Rectal smooth muscle tissue (tissue), 1 donor: ENCODE measurements at regions not wholly inside any gene's neighbourhood (a gene's known extent, or its start where the extent isn't known, plus 50 kb on each side); places are given as distances from the start of the nearest gene placed in this dataset.

ENCODE experiments used
- H3K27ac ChIP-seq: one replicate; pipeline ENCODE4 v1.7.0; 2013; ENCODE audit warnings: low read depth, low read length, inconsistent platforms
- H3K27me3 ChIP-seq: one replicate; pipeline ENCODE4 v1.7.0; 2013; ENCODE audit warnings: low read length; ENCODE audit not compliant: control insufficient read depth, insufficient read depth
- H3K36me3 ChIP-seq: one replicate; pipeline ENCODE4 v1.7.0; 2013; ENCODE audit warnings: low read length; ENCODE audit not compliant: control insufficient read depth, insufficient read depth
- H3K4me1 ChIP-seq: one replicate; pipeline ENCODE4 v1.7.0; 2013; ENCODE audit warnings: low read length; ENCODE audit not compliant: control insufficient read depth, insufficient read depth
- H3K4me3 ChIP-seq: one replicate; pipeline ENCODE4 v1.7.0; 2013; ENCODE audit warnings: low read length
- H3K9ac ChIP-seq: one replicate; pipeline ENCODE4 v1.7.0; 2013; ENCODE audit warnings: low read length

DNA sequence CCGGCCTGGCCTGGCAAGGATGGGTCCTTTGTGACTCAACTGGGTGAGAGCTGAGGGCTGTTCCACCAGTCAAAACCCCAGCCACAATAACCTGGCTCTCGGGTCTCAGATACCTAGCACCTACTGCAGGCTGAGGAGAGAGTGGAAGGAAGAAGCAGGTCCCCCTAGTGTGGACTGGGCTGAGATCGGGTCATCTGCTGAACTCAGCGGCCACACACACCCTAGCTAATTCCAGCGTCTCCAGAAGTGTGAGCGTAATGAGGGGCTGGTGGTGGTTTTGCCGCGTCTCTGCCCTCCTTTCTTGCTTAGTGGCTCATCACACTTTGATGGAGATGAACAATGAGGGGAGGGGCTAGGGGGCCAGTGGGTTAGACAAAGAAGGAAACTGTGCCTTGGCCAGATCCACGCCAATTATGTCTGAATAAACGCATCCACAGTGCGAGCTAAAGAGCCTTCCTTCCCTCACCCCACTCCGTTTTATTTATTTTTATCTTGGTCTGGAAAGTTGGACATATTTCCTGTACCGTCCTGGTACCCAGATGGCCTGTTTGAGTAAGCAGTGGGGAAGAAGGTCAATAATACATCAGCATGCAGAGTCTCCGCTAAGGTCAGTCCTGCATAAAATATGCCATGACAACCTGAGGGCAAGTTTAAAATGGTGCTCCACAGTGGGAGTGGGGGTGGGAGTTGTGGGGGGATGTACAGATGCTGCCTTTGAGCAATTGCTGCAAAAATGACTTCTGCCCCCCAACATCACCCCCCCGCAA lies 370.0 kb downstream of the WDR72 start:
- no peak overlapping the region for H3K4me3 ChIP-seq
- H3K4me1 ChIP-seq = no peaks in the 10 kb centered on the region
- no peaks in the 10 kb centered on the region for H3K27me3 ChIP-seq
- H3K27ac ChIP-seq = no peak overlapping the region
- no peaks in the 10 kb centered on the region for H3K36me3 ChIP-seq
- no peak overlapping the region for H3K9ac ChIP-seq

DNA sequence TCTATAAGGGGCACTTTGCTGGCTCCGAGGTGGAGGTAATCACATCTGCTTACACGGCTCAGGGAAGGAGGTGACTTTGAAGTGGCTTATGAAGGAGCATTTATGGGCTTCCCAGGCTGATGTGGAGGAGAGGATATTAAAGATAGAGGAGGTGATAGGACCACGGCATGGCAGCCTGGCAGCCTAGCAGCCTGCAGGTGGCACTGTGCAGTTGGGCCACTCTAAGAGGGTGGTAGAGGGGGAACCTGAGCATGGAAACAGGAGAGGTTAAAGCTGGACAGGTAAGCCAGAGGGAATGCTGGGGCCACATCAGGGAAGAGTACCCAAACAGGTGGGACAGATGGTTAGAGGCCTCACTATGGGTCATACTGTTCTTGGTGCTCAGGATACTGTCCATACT lies 375.0 kb downstream of the WDR72 start:
- Histone ChIP-seq H3K27ac (no peak overlapping the region), H3K36me3 (no peaks in the 10 kb centered on the region), H3K4me1 (no peaks in the 10 kb centered on the region), H3K9ac (no peak overlapping the region), H3K27me3 (no peaks in the 10 kb centered on the region), H3K4me3 (no peak overlapping the region)

DNA sequence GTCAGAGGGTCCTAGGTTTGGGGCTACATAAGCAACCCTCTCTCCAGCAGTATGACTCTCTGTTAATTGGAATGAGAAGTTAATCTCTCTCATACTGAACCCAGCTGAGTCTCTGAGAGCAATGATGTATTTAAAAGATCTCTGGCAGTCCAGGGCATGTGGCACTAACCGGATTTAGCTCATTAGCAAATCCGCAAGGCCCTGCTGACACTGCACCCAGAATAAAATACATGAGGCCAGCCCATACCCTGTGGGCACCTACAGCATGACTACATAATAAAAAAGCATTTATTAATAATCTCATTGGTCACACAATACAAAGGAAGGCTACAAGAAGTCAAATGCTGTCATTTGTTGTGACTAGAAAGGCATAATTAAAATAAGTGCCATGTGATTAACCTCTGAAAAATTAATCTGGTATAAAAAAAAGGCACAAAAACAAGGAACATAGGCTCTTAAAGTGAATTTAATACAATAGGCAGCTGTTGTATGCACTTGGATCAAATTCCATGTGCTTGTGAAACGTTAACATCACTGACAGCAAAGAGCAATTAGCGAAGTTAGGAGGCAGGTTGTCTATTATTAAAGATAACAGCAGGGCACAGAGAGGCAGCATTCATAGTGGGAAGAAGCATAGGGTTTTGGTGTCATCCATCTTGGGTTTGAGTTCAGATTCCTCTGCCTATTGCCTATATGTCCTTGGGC lies 381.2 kb downstream of the WDR72 start:
- no peaks in the 10 kb centered on the region for H3K27me3 ChIP-seq

DNA sequence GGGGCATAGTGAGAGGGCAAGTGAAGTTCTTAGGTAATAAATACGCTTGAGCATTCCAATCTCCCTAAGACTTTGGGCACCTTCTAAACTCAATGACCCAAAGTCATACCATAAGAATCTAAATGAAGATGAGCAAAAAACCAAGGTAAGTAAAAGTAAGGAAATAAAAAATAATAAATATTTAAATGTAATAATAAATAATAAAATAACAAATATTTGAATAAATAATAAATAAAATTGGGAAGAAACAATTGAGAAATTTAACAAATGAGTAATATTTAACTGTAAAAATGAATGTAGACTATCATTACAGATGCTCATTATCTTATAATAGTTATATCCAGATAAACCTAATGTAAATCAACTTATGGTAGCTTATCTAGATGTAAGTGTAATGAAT lies 391.7 kb downstream of the WDR72 start:
- no peak overlapping the region for H3K27ac ChIP-seq
- no peaks in the 10 kb centered on the region for H3K4me1 ChIP-seq
- no peaks in the 10 kb centered on the region for H3K27me3 ChIP-seq
- H3K9ac ChIP-seq = no peak overlapping the region
- H3K4me3 ChIP-seq = no peak overlapping the region
- no peaks in the 10 kb centered on the region for H3K36me3 ChIP-seq

More for the DNA sequence above, 381.2 kb downstream of the WDR72 start:
- Histone ChIP-seq H3K9ac (no peak overlapping the region), H3K4me3 (no peak overlapping the region), H3K4me1 (no peaks in the 10 kb centered on the region), H3K36me3 (no peaks in the 10 kb centered on the region), H3K27ac (no peak overlapping the region)

DNA sequence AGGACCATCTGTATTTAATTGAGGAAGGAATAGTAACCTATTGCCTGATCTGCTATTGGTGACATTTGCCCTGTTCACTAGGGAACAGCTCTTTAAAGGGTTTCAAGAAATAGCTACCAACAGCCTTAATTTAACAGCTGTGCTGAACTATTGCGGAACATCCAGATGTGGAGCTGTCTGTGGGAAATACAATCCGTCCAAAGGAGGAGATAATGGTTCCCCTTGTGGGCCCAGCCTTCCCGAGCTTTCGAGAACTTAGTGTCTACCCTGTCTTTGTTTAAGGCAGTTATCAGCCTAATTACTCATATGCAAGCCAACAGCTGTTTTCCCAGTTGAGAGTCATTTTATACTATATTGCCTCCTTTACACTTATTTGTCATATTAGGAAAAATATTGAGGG lies 398.6 kb downstream of the WDR72 start:
- Histone ChIP-seq H3K36me3 (no peaks in the 10 kb centered on the region), H3K27me3 (no peaks in the 10 kb centered on the region), H3K4me3 (no peak overlapping the region), H3K4me1 (no peaks in the 10 kb centered on the region), H3K27ac (no peak overlapping the region), H3K9ac (no peak overlapping the region)

DNA sequence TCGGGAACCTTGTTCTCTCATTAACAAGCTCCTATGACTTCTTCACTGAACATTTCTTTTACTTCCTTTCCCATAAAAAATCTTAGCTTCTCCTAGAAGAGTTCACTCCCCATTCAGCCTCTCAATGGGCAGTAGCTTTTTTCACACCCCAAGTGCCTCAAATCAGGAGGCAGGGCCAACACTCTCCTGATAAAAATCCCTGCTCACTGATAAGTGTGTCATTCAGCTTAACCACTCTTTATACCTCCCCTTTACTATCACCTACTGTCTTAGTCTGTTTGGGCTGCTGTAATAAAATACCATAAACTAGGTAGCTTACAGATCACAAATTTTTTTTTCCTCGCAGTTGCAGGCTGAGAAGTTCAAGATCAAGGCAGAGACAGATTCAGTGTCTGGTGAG lies 400.4 kb downstream of the WDR72 start:
- Histone ChIP-seq H3K36me3 (no peaks in the 10 kb centered on the region), H3K27ac (no peak overlapping the region), H3K9ac (no peak overlapping the region), H3K4me3 (no peak overlapping the region), H3K4me1 (no peaks in the 10 kb centered on the region), H3K27me3 (no peaks in the 10 kb centered on the region)

DNA sequence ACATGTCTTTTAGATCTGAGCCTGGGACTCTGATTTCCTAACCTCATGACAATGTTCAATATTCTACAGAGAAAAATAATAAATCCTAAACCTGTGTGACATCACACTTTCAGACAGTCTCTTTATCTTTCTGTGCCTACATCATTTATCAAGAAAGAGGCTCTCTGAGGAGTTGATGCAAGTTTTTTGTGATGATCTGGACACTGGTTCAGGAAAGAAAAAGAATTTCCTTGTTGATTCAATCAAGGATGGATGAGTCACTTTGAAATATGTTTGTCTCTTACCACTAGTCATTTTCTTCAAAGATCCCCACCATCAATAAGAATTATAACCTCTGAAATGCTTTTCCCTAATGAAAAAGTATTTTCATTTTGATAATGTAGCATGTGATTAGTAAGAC lies 404.6 kb downstream of the WDR72 start:
- H3K36me3 ChIP-seq = no peaks in the 10 kb centered on the region
- H3K27me3 ChIP-seq = no peaks in the 10 kb centered on the region
- H3K4me1 ChIP-seq = no peaks in the 10 kb centered on the region
- no peak overlapping the region for H3K9ac ChIP-seq
- H3K27ac ChIP-seq = no peak overlapping the region
- H3K4me3 ChIP-seq = no peak overlapping the region

DNA sequence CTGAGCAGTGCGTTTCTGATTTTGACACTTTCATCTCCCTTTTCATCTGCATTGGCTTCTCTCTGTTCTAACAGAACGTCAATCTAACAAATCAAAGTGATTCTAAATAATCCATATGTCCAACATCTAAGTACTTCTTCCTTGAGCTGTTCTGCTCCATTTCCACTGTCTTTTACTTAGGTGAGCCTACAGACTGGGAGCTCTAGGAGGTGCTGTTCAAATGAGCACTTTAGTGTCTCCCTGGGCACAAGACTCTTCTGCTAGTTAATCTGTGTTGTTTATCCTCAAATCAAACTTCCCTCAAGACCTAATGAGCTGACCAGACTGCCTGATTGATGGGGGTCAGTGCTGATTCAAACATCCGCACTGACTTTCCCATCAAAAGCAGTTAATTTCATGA lies 408.1 kb downstream of the WDR72 start:
- Histone ChIP-seq H3K4me1 (no peaks in the 10 kb centered on the region), H3K27ac (no peak overlapping the region), H3K9ac (no peak overlapping the region), H3K4me3 (no peak overlapping the region), H3K27me3 (no peaks in the 10 kb centered on the region), H3K36me3 (no peaks in the 10 kb centered on the region)

DNA sequence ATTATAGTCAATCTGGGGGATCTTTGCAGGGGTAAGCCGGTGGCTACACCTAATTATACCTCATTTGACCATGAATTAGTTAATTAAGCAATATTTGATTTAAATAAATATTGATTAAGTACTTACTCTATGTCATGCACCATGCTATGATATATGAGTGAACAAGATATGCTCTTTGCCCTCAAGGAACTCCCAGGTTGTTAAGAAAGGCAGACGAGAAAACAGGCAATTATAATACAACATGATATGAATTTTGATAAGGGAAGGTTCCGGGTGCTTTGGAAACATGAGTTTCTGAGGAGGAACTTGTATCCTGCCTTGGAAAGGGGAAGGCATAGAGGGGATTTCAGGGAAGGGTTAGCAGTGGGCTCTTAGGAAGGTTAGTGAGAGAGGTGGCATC lies 412.9 kb downstream of the WDR72 start:
- no peak overlapping the region for H3K4me3 ChIP-seq

DNA sequence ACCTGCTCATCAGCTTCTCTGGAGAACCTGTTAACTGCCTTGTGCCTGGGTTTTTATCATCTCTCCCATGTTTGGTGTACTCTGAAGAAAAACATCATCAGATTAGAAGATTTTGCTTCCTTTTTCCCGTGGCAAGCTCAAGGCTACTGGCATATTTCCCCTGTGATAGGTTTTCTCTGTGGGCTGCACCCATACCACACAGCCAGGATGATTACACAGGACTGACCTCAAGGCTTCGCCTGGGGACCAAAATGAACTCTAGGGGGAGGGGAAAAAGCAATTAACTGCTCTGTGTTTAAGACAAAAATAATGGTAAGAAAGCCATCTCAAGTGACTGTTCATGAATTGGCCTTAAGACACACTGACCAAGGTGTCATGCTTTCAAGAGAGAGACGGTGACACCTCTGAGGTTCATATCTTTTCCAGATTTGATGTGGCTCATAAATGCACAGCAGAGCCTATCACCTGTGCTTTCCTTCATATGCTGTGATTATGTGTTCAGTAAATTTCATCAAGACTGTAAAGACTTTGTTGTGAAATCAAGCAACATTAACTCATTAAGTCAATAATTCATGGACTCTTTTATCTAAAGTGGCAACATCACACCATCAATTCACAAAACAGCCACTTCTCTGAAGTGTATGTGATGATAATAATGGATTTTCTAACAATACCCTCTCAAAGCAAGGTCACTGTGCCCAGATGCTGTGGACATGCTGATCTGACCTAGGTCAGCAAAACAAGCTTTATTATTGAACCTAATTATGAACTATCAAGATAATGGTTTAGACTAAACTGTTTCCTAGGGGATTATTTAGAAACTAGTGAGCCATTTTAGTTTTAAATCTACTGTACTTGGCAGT lies 427.9 kb downstream of the WDR72 start:
- Histone ChIP-seq H3K9ac (no peak overlapping the region), H3K4me1 (no peaks in the 10 kb centered on the region), H3K4me3 (no peak overlapping the region), H3K27ac (no peak overlapping the region), H3K27me3 (no peaks in the 10 kb centered on the region), H3K36me3 (no peaks in the 10 kb centered on the region)

More for the DNA sequence above, 412.9 kb downstream of the WDR72 start:
- H3K27me3 ChIP-seq = no peaks in the 10 kb centered on the region
- no peak overlapping the region for H3K27ac ChIP-seq
- no peaks in the 10 kb centered on the region for H3K4me1 ChIP-seq
- no peak overlapping the region for H3K9ac ChIP-seq
- H3K36me3 ChIP-seq = no peaks in the 10 kb centered on the region

DNA sequence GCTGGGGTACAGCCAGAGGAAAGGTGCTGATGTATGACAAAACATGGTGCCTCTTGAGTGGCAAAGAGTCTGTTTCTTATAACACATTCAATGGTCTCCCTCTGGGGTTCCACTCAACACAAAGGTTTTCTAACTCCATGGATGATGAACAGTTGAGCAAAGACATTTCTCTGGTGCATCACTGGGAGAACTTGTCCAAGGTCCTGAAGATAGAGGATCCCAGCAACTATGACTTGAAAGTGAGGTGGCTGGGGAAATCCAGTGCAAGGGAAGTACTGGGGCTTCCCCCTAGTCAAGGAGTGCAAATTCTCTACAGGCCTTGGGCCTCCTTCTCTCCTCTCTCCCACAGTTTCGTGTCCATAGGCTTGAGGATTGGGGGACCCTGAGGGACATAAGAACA lies 431.1 kb downstream of the WDR72 start:
- no peak overlapping the region for H3K9ac ChIP-seq
- H3K4me1 ChIP-seq = no peaks in the 10 kb centered on the region
- no peak overlapping the region for H3K4me3 ChIP-seq
- no peaks in the 10 kb centered on the region for H3K27me3 ChIP-seq
- no peaks in the 10 kb centered on the region for H3K36me3 ChIP-seq
- no peak overlapping the region for H3K27ac ChIP-seq

DNA sequence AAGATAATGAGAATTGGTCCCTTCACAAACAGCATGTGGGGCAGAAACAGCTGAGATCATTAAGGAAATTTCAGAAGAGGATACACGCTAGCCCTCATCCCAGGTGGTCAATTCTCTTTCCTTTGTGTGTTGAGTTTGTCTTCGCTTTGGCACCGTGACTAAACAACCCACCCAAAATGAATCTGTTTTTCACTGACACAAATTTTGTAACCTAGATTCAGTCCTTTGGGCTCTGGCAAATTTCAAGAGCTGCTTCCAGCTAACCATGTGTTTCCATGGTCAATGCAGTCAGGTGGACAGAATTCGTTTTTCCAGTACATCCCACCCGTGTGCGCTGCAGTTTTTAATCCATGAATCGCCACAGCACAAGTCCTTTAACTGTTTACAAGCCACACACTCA lies 435.4 kb downstream of the WDR72 start:
- Histone ChIP-seq H3K4me3 (no peak overlapping the region), H3K27ac (no peak overlapping the region), H3K4me1 (no peaks in the 10 kb centered on the region), H3K9ac (no peak overlapping the region), H3K36me3 (no peaks in the 10 kb centered on the region), H3K27me3 (no peaks in the 10 kb centered on the region)
